HG02610 (cell line): ENCODE measurements at regions not wholly inside any gene's neighbourhood (a gene's known extent, or its start where the extent isn't known, plus 50 kb on each side); places are given as distances from the start of the nearest gene placed in this dataset.
"Not testable (repeated sequence)": the region's sequence is repeated elsewhere in the genome, so short reads cannot be mapped to it uniquely, and the experiment has no call there.

Source experiments
- ATAC-seq: cut with Tn5 transposase; IDR thresholded peaks from one replicate; pipeline ENCODE4 v1.9.1; 2021; ENCODE audit warnings: mild to moderate bottlenecking, moderate library complexity; ENCODE audit not compliant: unreplicated experiment

- no peak for ATAC-seq
These were observed 99.8 kb downstream of the ESM1 start for GRCh38 chr5:54885636-54886035.

- no peak for ATAC-seq
These were observed 101.2 kb downstream of the ESM1 start for GRCh38 chr5:54884195-54884536.

- ATAC-seq: no peak
These were observed 101.8 kb downstream of the ESM1 start for GRCh38 chr5:54883374-54884194.

- ATAC-seq: no peak
These were observed 102.6 kb downstream of the ESM1 start for GRCh38 chr5:54882841-54883240.

GRCh38 chr5:54882101-54882500 lies 103.3 kb downstream of the ESM1 start:
- no peak for ATAC-seq

GRCh38 chr5:54881286-54882005 lies 103.9 kb downstream of the ESM1 start:
- ATAC-seq: no peak

- no peak for ATAC-seq
These were observed 108.4 kb downstream of the ESM1 start for GRCh38 chr5:54876976-54877375.

- no peak for ATAC-seq
These were observed 108.8 kb downstream of the ESM1 start for GRCh38 chr5:54876556-54876955.

- no peak for ATAC-seq
These were observed 110.9 kb downstream of the ESM1 start for GRCh38 chr5:54874337-54875021.

- no peak for ATAC-seq
These were observed 111.7 kb downstream of the ESM1 start for GRCh38 chr5:54873691-54874090.

- ATAC-seq: no peak
These were observed 112.6 kb downstream of the ESM1 start for GRCh38 chr5:54872810-54873209.

- ATAC-seq: no peak
These were observed 115.1 kb downstream of the ESM1 start for GRCh38 chr5:54870271-54870670.

GRCh38 chr5:54869691-54870090 lies 115.7 kb downstream of the ESM1 start:
- no peak for ATAC-seq

GRCh38 chr5:54868511-54869483 lies 116.6 kb downstream of the ESM1 start:
- no peak for ATAC-seq

GRCh38 chr5:54867310-54867944 lies 118.0 kb downstream of the ESM1 start:
- ATAC-seq: no peak

- ATAC-seq: not testable (repeated sequence)
These were observed 120.4 kb downstream of the ESM1 start for GRCh38 chr5:54864911-54865515.

- ATAC-seq: no peak
These were observed 123.4 kb downstream of the ESM1 start for GRCh38 chr5:54862036-54862435.

GRCh38 chr5:54861212-54861894 lies 124.0 kb downstream of the ESM1 start:
- no peak for ATAC-seq

- no peak for ATAC-seq
These were observed 125.1 kb downstream of the ESM1 start for GRCh38 chr5:54860321-54860720.
